SH-SY5Y (cell line): ENCODE measurements at regions not wholly inside any gene's neighbourhood (a gene's known extent, or its start where the extent isn't known, plus 50 kb on each side); places are given as distances from the start of the nearest gene placed in this dataset.

Source experiments
- GATA2 ChIP-seq: IDR thresholded peaks from 2 replicates; pipeline ENCODE4 v1.6.1; 2011; ENCODE audit warnings: mild to moderate bottlenecking, low read depth, low read length
- GATA3 ChIP-seq: IDR thresholded peaks from 2 replicates; pipeline ENCODE4 v1.6.1; 2011; ENCODE audit warnings: low read depth, mild to moderate bottlenecking, low read length, moderate library complexity

DNA sequence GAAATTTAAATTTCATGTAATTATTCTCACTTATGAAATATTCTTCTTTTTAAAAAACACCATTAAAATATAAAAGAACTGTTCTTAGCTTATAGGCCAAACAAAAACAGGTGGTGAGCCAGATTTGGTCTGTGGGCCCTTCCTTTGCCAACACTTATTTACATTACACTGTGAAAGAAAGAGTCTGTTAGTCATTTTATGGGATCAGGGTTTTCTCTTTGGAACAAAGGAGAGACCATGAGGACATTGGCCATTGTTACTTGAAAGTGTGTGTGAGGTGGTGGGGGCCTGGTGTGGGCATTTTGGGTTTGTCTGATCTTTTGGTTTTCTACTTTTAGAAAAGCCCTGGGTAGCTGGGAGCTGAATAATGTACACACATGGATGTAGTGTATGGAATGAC, 62.7 kb downstream of the TTC6 start:
- TF ChIP-seq GATA3 (no peak), GATA2 (no peak)
